ENCODE measurements at regions not wholly inside any gene's neighbourhood (a gene's known extent, or its start where the extent isn't known, plus 50 kb on each side); places are given as distances from the start of the nearest gene placed in this dataset.

DNA sequence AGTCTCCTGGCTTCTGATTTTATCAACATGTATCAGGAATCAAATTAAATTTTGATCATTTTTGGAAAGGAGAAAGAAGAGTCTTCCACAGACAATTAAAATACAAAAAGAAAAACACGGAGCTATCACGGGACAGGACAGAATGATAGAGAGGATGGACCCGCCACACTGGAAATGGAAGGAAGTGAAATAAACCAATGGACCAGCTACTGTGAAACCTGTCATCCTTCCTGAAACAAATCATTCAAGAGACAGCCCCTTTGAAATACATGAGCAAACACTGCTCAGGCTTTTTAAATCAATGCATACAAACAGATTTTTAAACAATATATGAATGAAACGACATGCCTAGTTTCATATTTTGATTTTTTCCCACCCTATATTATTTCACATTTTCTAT, 339.4 kb downstream of the ACTL7B start:
- TF ChIP-seq, protein P1, sequence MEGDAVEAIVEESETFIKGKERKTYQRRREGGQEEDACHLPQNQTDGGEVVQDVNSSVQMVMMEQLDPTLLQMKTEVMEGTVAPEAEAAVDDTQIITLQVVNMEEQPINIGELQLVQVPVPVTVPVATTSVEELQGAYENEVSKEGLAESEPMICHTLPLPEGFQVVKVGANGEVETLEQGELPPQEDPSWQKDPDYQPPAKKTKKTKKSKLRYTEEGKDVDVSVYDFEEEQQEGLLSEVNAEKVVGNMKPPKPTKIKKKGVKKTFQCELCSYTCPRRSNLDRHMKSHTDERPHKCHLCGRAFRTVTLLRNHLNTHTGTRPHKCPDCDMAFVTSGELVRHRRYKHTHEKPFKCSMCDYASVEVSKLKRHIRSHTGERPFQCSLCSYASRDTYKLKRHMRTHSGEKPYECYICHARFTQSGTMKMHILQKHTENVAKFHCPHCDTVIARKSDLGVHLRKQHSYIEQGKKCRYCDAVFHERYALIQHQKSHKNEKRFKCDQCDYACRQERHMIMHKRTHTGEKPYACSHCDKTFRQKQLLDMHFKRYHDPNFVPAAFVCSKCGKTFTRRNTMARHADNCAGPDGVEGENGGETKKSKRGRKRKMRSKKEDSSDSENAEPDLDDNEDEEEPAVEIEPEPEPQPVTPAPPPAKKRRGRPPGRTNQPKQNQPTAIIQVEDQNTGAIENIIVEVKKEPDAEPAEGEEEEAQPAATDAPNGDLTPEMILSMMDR (IDR thresholded peaks at IDR 0.05): no peak
- no peak for TF ChIP-seq ZFX (IDR thresholded peaks at IDR 0.05; ENCODE audit: borderline replicate concordance)
- no peak overlapping the region for H3K27ac ChIP-seq

DNA sequence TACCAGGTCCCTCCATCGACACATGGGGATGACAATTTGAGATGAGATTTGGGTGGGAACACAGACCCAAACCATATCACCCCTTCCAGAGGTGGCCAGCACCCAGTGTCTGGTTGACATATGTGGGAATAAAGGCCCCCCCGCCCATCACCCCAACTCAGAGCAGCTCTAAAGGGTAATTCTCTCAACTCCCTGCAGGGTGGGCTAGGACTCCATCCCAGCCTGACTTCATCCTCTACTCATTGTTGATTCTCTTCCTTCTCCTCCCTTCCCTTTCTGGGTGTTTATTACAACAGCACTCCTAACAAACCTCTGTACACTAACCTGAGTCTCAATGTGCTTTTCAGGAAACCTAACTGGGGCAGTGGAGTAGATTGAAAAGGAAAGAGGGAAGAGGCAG, 339.9 kb downstream of the ACTL7B start:
- no peak for TF ChIP-seq ZFX (IDR thresholded peaks at IDR 0.05; ENCODE audit: borderline replicate concordance)
- no peak overlapping the region for H3K27ac ChIP-seq

DNA sequence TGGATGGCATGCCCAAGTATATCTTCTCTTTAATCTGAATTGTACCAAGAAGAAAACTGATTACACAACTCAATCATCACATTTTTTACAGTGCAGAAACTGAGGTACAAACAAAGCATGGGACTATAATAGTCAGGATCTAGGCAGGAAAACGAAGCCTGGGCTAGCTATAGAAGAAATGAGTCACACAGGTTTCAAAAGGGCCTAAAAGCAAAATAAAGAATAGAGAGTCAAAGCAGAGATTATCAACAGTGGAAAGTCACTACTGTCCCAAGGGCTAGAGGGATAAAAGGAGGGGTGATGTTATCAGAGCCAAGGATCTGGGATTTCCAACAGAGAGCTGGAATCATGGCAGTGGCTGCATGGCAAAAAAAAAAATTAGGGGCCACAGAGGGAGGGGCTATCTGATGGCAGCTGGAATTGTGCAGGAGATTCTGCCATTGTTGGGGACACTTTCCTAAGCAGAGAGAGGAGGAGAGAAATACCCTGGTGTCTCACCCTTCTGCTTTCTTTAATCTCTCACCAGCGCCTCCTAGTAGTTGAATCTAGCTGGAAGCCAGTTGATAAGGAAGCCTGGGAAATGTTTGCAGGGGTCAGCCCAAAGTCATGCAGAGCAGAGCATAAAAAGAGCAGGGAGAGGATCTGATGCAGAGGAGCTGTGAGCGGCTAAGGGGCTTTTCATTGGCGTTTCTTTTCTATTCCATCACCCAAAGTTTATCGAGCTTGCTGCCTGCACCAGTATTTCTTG, 343.2 kb downstream of the ACTL7B start:
- TF ChIP-seq ZFX (IDR thresholded peaks at IDR 0.05; ENCODE audit: borderline replicate concordance): no peak
- TF ChIP-seq, protein P1 (IDR thresholded peaks at IDR 0.05): no peak
- H3K27ac ChIP-seq: no peak overlapping the region

DNA sequence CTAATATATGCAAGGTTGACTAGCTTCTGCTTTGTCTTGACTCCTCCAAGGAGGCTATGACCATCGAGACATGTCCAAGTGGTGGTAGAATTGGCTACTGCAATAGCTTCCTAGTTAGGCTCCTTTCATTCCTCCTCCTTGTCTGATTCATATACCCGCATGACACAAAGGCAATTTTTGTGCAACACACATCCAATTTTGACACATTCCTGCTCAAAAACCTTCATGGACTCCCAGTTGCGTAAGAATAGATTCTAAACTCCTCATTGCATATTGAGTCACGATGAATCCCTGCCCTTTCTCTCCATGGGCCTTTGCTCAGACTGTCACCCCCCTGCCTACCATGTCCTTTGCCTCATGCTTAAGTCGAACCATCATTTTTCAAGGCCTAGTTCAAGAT, 344.5 kb downstream of the ACTL7B start:
- H3K27ac ChIP-seq: no peak overlapping the region
- TF ChIP-seq, protein P1 (IDR thresholded peaks at IDR 0.05): no peak
- TF ChIP-seq ZFX (IDR thresholded peaks at IDR 0.05; ENCODE audit: borderline replicate concordance): no peak

DNA sequence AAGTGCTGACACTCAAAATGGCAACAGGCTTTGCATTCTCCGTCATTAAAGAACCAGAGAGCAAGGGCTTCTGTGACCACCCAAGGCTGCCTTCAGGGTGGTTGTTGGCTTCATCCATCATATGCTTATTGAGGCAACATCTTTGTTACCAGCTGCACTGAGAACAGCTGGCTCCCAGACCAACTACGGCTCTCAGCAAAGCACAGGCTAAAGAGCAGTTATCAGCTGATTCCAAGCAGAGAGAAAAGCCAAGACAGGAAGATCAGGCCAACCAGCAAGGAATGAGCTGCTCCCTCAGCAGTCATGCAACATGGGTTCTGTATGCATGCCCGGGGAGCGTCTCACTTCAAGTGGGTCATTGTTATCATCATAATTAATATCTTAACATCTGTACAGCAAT, 358.9 kb downstream of the ACTL7B start:
- TF ChIP-seq, protein P1 (IDR thresholded peaks at IDR 0.05): no peak
- no peak for TF ChIP-seq ZFX (IDR thresholded peaks at IDR 0.05; ENCODE audit: borderline replicate concordance)
- H3K27ac ChIP-seq: no peak overlapping the region

DNA sequence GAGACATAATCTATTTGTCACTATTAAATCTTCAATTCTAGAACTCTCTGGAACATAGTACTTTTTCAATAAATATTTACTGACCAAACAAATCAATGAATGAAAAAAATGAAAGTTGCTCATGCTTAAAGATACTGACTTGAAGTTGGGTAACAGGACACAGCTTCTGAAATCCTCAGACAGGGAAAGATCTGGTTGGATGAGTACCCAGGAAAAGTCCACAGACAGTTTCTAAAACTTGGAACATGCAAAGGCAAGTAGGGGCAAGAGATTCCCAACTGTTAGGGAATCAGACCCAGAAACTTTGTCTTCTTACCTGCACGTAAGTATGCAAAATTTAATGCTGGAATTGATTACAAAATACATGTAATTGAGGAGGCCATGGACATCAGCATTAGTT, 366.2 kb downstream of the ACTL7B start:
- no peak overlapping the region for H3K27ac ChIP-seq
- no peak for TF ChIP-seq ZFX (IDR thresholded peaks at IDR 0.05; ENCODE audit: borderline replicate concordance)
- TF ChIP-seq, protein P1 (IDR thresholded peaks at IDR 0.05): no peak

DNA sequence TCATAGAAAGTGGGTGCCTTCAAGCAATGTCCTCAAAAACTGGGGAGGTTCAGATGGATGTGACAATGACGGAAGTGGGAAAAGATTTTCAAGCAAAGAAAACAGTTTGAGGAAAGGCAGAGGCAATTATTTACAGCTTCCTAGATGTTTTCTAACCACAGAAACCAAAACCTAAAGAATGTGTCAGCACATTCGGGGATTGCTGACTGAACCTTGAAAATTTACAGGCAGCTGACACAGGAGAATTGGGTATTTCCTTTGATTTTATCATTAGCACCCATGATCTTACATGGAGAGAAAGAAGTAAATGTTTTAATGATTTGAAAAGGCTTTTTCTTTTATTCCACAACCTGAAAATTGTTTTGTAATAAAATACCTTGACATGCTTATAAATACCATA, 369.0 kb downstream of the ACTL7B start:
- TF ChIP-seq, protein P1 (IDR thresholded peaks at IDR 0.05): no peak
- TF ChIP-seq ZFX (IDR thresholded peaks at IDR 0.05; ENCODE audit: borderline replicate concordance): no peak
- H3K27ac ChIP-seq: no peak overlapping the region

DNA sequence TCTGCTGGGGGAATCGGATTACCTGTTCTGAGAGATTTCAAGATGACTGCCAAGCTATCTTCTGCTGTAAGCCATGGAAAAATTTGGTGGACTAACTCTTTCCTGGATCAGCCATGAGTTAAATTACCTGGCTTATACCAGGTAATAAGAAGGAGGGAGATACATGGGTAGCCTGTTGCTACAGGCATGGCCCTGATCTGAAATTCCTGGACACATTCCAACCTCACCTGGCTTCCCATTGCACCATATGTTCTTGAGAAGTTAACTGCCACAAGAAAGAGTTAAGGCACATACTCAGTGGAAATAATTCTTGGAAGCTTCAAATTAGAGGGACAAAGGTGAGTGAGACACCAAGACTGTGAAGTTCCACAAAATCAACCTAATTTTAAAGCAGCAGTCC, 371.3 kb downstream of the ACTL7B start:
- H3K27ac ChIP-seq: no peak overlapping the region
- TF ChIP-seq ZFX (IDR thresholded peaks at IDR 0.05; ENCODE audit: borderline replicate concordance): no peak

All from 22Rv1 (cell line).